CD14-positive monocyte (primary cell): ENCODE measurements at regions not wholly inside any gene's neighbourhood (a gene's known extent, or its start where the extent isn't known, plus 50 kb on each side); places are given as distances from the start of the nearest gene placed in this dataset.

Experiments
- DNase-seq, 3 donors: peaks; one replicate each; pipeline ENCODE4 v3.0.0-alpha.2; 2011 to 2022
- H2AFZ ChIP-seq: 2 replicates; pipeline ENCODE4 v1.6.0; 2012; ENCODE audit warnings: mild to moderate bottlenecking, low read depth, low read length, inconsistent platforms; ENCODE audit not compliant: insufficient read depth, poor library complexity, severe bottlenecking
- H3K27ac ChIP-seq, 2 donors: 1 replicate in 1 of 2; 2 replicates in 1 of 2; pipeline ENCODE4 v1.5.1; 2012 to 2013; ENCODE audit warnings: low read length in 2 of 2, control low read depth in 1 of 2, inconsistent platforms in 1 of 2, low read depth in 1 of 2, mild to moderate bottlenecking in 1 of 2
- H3K27me3 ChIP-seq, 2 donors: one replicate each; pipeline versions ENCODE4 v1.6.0 to v1.6.1; 2011 to 2013; ENCODE audit warnings: low read length in 2 of 2; ENCODE audit not compliant: control insufficient read depth in 2 of 2, insufficient read depth in 2 of 2
- H3K36me3 ChIP-seq, 2 donors: replicated peaks in 1 of 2; 1 replicate in 1 of 2; 2 replicates in 1 of 2; pipeline versions ENCODE4 v1.5.1 to v1.6.1; 2012 to 2013; ENCODE audit warnings: low read length in 2 of 2, control low read depth in 1 of 2, inconsistent platforms in 1 of 2, mild to moderate bottlenecking in 1 of 2; ENCODE audit not compliant: insufficient read depth in 2 of 2, control insufficient read depth in 1 of 2
- H3K4me1 ChIP-seq, 2 donors: 1 replicate in 1 of 2; 2 replicates in 1 of 2; pipeline versions ENCODE4 v1.5.1 to v1.6.1; 2012 to 2013; ENCODE audit warnings: low read length in 2 of 2, control low read depth in 1 of 2, inconsistent platforms in 1 of 2, mild to moderate bottlenecking in 1 of 2, moderate library complexity in 1 of 2; ENCODE audit not compliant: insufficient read depth in 2 of 2, control insufficient read depth in 1 of 2
- H3K4me2 ChIP-seq: replicated peaks from 2 replicates; pipeline ENCODE3; 2012; ENCODE audit warnings: low read length, moderate library complexity, mild to moderate bottlenecking; ENCODE audit not compliant: poor library complexity, severe bottlenecking; ENCODE audit errors: extremely low read depth
- H3K4me3 ChIP-seq, 3 experiments: fragments of 200-600 bp in 1 of 3; sonication (generic) in 1 of 3; replicated peaks in 1 of 3; 1 replicate in 2 of 3; 2 replicates in 1 of 3; pipeline ENCODE4 v1.5.1; 2011 to 2013; ENCODE audit warnings: low read length in 3 of 3, mild to moderate bottlenecking in 3 of 3, control low read depth in 2 of 3, low read depth in 2 of 3, inconsistent platforms in 1 of 3, moderate library complexity in 1 of 3
- H3K79me2 ChIP-seq: 2 replicates; pipeline ENCODE4 v1.6.0; 2012; ENCODE audit warnings: mild to moderate bottlenecking, control low read depth, inconsistent platforms, low read length, moderate library complexity; ENCODE audit not compliant: insufficient read depth
- H3K9ac ChIP-seq: 2 replicates; pipeline ENCODE4 v1.6.0; 2017; ENCODE audit warnings: low read length, mild to moderate bottlenecking; ENCODE audit not compliant: insufficient read depth, poor library complexity, severe bottlenecking
- H3K9me3 ChIP-seq, 2 donors: replicated peaks in 1 of 2; 1 replicate in 1 of 2; 2 replicates in 1 of 2; pipeline versions ENCODE4 v1.5.1 to v1.6.1; 2012 to 2013; ENCODE audit warnings: low read length in 2 of 2, control low read depth in 1 of 2; ENCODE audit not compliant: control insufficient read depth in 1 of 2, insufficient read depth in 1 of 2
- H4K20me1 ChIP-seq: 2 replicates; pipeline ENCODE4 v1.6.0; 2012; ENCODE audit warnings: mild to moderate bottlenecking, low read length, control low read depth, moderate library complexity; ENCODE audit not compliant: insufficient read depth
- H3K27ac Mint-ChIP-seq, 7 donors: one replicate each; pipeline ENCODE4 v1.8.0; 2020; ENCODE audit warnings: mild to moderate bottlenecking in 7 of 7, mixed read lengths in 7 of 7, moderate library complexity in 6 of 7, inconsistent platforms in 2 of 7
- H3K27me3 Mint-ChIP-seq, 3 donors: one replicate each; pipeline ENCODE4 v1.8.0; 2021 to 2022; ENCODE audit warnings: low read depth in 3 of 3, mild to moderate bottlenecking in 3 of 3, mixed read lengths in 3 of 3, moderate library complexity in 3 of 3, inconsistent platforms in 1 of 3
- H3K36me3 Mint-ChIP-seq, 2 donors: one replicate each; pipeline ENCODE4 v1.8.0; 2020; ENCODE audit warnings: mixed read lengths in 2 of 2, inconsistent platforms in 1 of 2, mild to moderate bottlenecking in 1 of 2
- H3K4me1 Mint-ChIP-seq: one replicate; pipeline ENCODE4 v1.8.0; 2020; ENCODE audit warnings: mild to moderate bottlenecking, mixed read lengths
- H3K4me3 Mint-ChIP-seq, 2 donors: one replicate each; pipeline ENCODE4 v1.8.0; 2020; ENCODE audit warnings: mild to moderate bottlenecking in 2 of 2, mixed read lengths in 2 of 2, moderate library complexity in 1 of 2
- H3K9me3 Mint-ChIP-seq, 7 donors: one replicate each; pipeline ENCODE4 v1.8.0; 2020 to 2022; ENCODE audit warnings: mixed read lengths in 7 of 7, mild to moderate bottlenecking in 6 of 7, moderate library complexity in 6 of 7, inconsistent platforms in 2 of 7
- CTCF ChIP-seq: fragments of 200-600 bp; IDR thresholded peaks from one replicate; pipeline ENCODE4 v1.8.0; 2022; ENCODE audit warnings: antibody characterized with exemption, mild to moderate bottlenecking
- WGBS: methylation state at CpG from one replicate; pipeline ENCODE4 v1.1.5; 2013; ENCODE audit warnings: missing lambda C conversion rate; ENCODE audit not compliant: insufficient coverage; 5-methylcytosine and 5-hydroxymethylcytosine counted together
- intact Hi-C, 2 donors: fragments of 100-400 bp; cut with micrococcal nuclease; formaldehyde crosslinking; loops; one replicate each; pipeline versions ENCODE4 v1.15.0 to v1.15.1; 2023

DNA sequence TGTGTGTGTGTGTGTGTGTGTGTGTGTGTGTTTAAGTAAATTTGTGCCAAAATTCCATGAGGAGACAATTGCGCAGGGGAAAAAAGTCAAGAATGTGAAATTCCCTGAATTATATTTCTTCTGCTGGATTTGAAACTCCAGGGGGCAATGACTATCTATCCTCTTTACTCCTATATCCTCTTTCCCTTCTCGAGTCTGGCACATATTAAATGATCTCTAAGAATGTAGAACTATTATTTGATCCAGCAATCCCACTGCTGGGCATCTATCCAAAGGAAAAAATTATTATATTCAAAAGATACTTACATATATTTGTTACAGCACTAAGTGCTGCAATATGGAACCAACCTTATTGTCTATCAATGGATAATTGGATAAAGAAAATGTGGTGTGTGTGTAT, 350.1 kb upstream of the ADAMTS9 start:
- Histone ChIP-seq H4K20me1 (no peaks in the 10 kb centered on the region), H3K79me2 (no peaks in the 10 kb centered on the region), H3K4me3 (no peak overlapping the region), H3K27ac (no peak overlapping the region), H2AFZ (no peak overlapping the region), H3K9me3 (peaks cover 0 to 9% of the 10 kb centered on the region in 2 donors), H3K4me2 (no peak overlapping the region), H3K9ac (no peak overlapping the region), H3K27me3 (no peaks in the 10 kb centered on the region), H3K4me1 (no peaks in the 10 kb centered on the region), H3K36me3 (no peaks in the 10 kb centered on the region)
- no CpG with 5 or more reads among the region's 2 CpGs for WGBS
- Mint-ChIP-seq H3K27me3 (no peaks in the 10 kb centered on the region), H3K27ac (no peak overlapping the region), H3K36me3 (no peaks in the 10 kb centered on the region), H3K4me1 (no peaks in the 10 kb centered on the region), H3K4me3 (no peak overlapping the region), H3K9me3 (peaks cover 0 to 8% (median 2%) of the 10 kb centered on the region in 7 donors)
- intact Hi-C loops = no loop called here
- TF ChIP-seq CTCF = no peak
- DNase-seq = no peak

DNA sequence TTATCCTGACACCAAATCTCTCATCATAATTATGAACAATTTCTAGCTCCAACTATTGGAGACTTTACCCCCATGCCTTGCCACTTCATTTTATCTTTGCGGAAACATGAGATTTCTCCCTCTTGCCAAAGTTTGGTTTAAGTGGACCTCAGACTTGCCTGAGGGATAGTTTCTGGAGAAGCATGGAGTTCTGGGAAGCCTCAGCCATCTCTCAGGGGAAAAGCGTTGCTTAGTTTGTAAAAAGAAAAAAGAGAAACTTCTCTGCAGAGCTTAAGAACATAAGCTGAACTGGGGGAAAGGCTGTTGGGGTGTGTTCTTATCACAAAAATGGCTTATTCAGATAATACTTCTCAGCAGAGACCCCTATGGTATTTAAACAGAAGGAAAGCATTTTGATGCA, 347.4 kb upstream of the ADAMTS9 start:
- peaks cover 0 to 7% of the 10 kb centered on the region in 2 donors for H3K9me3 ChIP-seq
- Mint-ChIP-seq H3K27ac (no peak overlapping the region), H3K9me3 (peaks cover 0 to 8% (median 4%) of the 10 kb centered on the region in 7 donors), H3K27me3 (no peaks in the 10 kb centered on the region), H3K4me3 (no peak overlapping the region), H3K36me3 (no peaks in the 10 kb centered on the region), H3K4me1 (no peaks in the 10 kb centered on the region)
- TF ChIP-seq CTCF = no peak
- no peak overlapping the region for H3K4me3 ChIP-seq
- H3K9ac ChIP-seq = no peak overlapping the region
- no peaks in the 10 kb centered on the region for H3K27me3 ChIP-seq
- H3K4me2 ChIP-seq = no peak overlapping the region
- H3K79me2 ChIP-seq = no peaks in the 10 kb centered on the region
- intact Hi-C loops = no loop called here
- no peak for DNase-seq
- no CpG with 5 or more reads among the region's 2 CpGs for WGBS
- no peaks in the 10 kb centered on the region for H3K4me1 ChIP-seq
- no peaks in the 10 kb centered on the region for H4K20me1 ChIP-seq
- no peak overlapping the region for H2AFZ ChIP-seq
- no peak overlapping the region for H3K27ac ChIP-seq
- H3K36me3 ChIP-seq = no peaks in the 10 kb centered on the region
